GM12874 (cell line): ENCODE measurements at regions not wholly inside any gene's neighbourhood (a gene's known extent, or its start where the extent isn't known, plus 50 kb on each side); places are given as distances from the start of the nearest gene placed in this dataset.

ENCODE experiments used
- TF ChIP-seq, protein P1 (sequence below): IDR thresholded peaks from 2 replicates; pipeline ENCODE4 v1.5.1; 2011; ENCODE audit warnings: low read depth, mild to moderate bottlenecking, control low read depth, low read length, moderate library complexity; ENCODE audit not compliant: insufficient read depth

GRCh38 chr5:40356248-40356647 lies 323.5 kb upstream of the PTGER4 start:
- TF ChIP-seq, protein P1, sequence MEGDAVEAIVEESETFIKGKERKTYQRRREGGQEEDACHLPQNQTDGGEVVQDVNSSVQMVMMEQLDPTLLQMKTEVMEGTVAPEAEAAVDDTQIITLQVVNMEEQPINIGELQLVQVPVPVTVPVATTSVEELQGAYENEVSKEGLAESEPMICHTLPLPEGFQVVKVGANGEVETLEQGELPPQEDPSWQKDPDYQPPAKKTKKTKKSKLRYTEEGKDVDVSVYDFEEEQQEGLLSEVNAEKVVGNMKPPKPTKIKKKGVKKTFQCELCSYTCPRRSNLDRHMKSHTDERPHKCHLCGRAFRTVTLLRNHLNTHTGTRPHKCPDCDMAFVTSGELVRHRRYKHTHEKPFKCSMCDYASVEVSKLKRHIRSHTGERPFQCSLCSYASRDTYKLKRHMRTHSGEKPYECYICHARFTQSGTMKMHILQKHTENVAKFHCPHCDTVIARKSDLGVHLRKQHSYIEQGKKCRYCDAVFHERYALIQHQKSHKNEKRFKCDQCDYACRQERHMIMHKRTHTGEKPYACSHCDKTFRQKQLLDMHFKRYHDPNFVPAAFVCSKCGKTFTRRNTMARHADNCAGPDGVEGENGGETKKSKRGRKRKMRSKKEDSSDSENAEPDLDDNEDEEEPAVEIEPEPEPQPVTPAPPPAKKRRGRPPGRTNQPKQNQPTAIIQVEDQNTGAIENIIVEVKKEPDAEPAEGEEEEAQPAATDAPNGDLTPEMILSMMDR = no peak

DNA sequence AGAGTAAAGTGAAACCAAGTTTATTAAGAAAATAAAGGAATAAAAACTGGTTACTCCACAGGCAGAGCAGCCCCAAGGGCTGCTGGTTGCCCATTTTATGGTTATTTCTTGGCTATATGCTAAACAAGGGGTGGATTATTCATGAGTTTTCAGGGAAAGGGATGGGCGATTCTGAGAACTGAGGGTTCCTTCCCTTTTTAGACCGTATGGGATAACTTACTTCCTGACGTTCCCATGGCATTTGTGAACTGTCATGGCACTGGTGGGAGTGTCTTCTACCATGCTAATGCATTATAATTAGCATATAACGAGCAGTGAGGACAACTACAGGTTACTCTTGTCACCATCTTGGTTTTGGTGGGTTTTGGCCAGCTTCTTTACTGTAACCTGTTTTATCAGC lies 323.9 kb upstream of the PTGER4 start:
- TF ChIP-seq, protein P1 = no peak

DNA sequence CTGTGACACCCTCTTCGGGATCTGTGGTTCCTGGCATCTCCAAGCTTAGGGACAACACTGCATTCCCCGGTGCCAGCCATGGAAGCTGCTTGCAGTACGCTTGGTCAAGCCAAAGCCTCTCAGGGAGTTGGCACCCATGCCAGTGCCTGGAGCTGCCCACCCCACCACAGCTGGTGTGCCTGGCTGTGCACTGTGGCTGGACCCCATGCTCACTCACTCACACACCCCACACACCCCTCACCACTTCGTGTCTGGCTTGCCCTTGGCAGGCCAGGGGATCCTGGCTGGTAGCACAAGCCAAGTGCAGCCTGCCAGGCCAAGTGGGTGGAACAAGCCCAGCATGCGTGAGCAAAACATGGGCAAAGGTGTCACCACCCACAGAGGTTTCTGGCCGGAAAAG lies 324.5 kb upstream of the PTGER4 start:
- TF ChIP-seq, protein P1 = no peak

DNA sequence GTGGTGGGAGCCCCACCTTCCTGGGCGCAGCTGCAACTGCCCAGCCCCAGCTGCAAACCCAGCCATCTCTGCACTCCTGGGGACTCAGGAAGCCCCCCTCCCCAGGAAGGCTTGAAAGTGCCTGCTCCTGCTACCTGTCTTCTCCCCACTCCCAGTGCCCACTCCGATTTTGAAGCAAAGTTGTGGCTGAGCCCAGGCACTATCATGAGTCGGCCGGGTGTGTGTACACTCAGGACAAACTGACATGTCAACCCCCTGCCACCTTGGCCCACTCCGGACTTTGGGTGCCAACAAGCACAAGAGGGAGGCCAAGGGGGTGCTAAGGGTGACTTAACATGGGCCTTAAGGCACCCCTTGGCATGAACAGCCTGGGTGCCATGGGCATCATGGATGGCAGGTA lies 325.5 kb upstream of the PTGER4 start:
- TF ChIP-seq, protein P1 = no peak

DNA sequence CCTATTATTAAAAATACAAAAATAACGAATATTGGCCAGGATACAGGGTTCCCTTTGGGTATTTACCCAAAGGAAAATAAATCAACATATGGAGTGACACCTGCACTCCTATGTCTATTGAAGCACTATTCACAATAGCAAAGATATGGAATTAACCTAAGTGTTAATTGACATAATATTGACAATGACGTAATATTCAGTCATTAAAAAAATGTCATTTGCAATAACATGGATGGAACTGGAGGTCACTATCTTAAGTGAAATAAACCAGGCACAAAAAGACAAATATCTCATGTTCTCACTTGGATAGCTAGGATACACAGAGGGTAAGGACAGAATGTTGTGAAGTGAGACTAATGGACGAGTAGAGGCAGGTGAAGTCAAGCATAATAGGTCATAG lies 326.3 kb upstream of the PTGER4 start:
- TF ChIP-seq, protein P1 = no peak

DNA sequence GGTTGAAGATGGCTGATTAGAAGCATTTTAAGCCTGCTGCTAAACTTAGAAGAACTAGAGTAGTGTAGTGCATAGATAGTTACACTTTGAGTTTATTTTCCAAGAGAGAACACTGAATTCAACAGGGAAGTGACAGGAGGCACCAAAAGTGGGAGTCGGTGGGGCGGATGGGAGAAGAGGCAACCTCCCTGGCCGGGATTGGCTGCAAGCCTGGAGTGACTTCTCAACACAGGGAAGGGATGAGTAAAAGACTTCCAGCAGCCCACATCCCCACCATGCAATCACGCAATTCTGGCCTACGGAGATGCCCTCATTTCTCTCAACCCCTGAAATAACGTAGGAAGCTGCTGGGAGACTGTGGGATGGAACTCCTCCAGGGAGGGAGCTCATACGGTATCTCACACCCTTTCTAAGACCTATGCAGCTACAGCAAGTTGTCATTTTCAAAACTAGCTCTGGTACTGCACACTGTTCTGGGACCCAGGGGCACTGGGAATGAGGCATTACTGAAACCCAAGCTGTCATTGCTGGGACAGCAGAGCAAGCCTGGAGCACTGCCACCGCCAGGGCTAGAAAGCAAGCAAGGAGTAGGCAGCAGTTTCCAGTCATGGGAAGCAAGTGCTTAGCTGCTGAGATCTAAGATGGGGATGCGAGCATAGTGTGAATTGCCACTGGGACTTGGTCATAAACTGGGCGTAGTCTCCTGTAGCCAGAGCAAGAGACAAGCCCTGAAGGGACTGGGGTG lies 331.6 kb upstream of the PTGER4 start:
- TF ChIP-seq, protein P1 = no peak

DNA sequence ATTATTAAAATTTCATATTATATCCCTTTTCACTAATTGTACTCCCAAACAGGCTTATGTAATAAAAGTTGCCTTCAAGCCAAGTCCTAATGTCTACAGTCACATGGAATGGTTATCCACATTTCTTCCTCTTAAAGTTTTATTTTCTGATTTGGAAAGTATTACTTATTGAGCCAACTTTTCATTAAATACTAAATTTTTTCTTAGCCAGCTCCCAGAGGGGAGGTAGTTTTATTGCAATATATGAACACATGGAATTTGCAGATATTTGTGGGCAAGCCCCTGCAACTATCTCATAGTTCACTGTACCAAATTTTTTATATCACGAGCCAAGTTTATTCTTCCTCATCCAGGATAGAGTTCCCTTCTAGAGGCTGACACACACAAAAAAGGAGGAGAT lies 332.8 kb upstream of the PTGER4 start:
- TF ChIP-seq, protein P1 = no peak

GRCh38 chr5:40334242-40334635 lies 345.5 kb upstream of the PTGER4 start:
- TF ChIP-seq, protein P1 = no peak
